Esophagus squamous epithelium (tissue), 5 donors: ENCODE measurements at regions not wholly inside any gene's neighbourhood (a gene's known extent, or its start where the extent isn't known, plus 50 kb on each side); places are given as distances from the start of the nearest gene placed in this dataset.

Experiments
- DNase-seq: peaks from one replicate; lab custom pipeline; 2025; lab: John Stamatoyannopoulos, UW
- H3K27ac ChIP-seq, 4 donors: fragments of 200-600 bp; sonication (generic); one replicate each; pipeline ENCODE4 v1.5.1; 2016 to 2019; ENCODE audit warnings: mild to moderate bottlenecking in 1 of 4
- H3K27me3 ChIP-seq, 4 donors: fragments of 200-600 bp; sonication (generic); 1 replicate in 3 of 4; 2 replicates in 1 of 4; pipeline versions ENCODE4 v1.5.1 to v1.6.0; 2017 to 2021; ENCODE audit warnings: antibody characterized with exemption in 1 of 4
- H3K36me3 ChIP-seq, 3 donors: fragments of 200-600 bp; sonication (generic); one replicate each; pipeline ENCODE4 v1.5.1; 2016 to 2019
- H3K4me1 ChIP-seq, 3 donors: fragments of 200-600 bp; sonication (generic); one replicate each; pipeline ENCODE4 v1.5.1; 2017 to 2019
- H3K4me3 ChIP-seq, 4 donors: fragments of 200-600 bp; sonication (generic); 1 replicate in 3 of 4; 2 replicates in 1 of 4; pipeline ENCODE4 v1.5.1; 2016 to 2019; ENCODE audit warnings: mild to moderate bottlenecking in 2 of 4, moderate library complexity in 1 of 4
- H3K9me3 ChIP-seq, 3 donors: fragments of 200-600 bp; sonication (generic); one replicate each; pipeline ENCODE4 v1.5.1; 2016 to 2019
- CTCF ChIP-seq, 6 experiments: fragments of 450-650 bp in 4 of 6; fragments of 200-600 bp in 2 of 6; sonication (generic) in 2 of 6; IDR thresholded peaks; one replicate each; pipeline ENCODE4 v1.5.1; 2016 to 2019; ENCODE audit warnings: antibody characterized with exemption in 6 of 6, mild to moderate bottlenecking in 4 of 6, moderate library complexity in 4 of 6
- POLR2A ChIP-seq, 4 donors: fragments of 450-650 bp; IDR thresholded peaks; one replicate each; pipeline ENCODE4 v1.6.1; 2017; ENCODE audit warnings: antibody characterized with exemption in 4 of 4, mild to moderate bottlenecking in 4 of 4, moderate library complexity in 3 of 4
- WGBS, 2 donors: methylation state at CpG; one replicate each; pipeline ENCODE4 v1.1.5; 2018; 5-methylcytosine and 5-hydroxymethylcytosine counted together
- intact Hi-C: fragments of 100-400 bp; cut with DNase I; formaldehyde crosslinking; loops from one replicate; pipeline ENCODE4 v1.15.0; 2022
- donor health status: DM: yes; HTN: yes; CAD: no.

GRCh38 chr11:70853770-70854108 lies 398.6 kb downstream of the SHANK2 start:
- 70 to 77% methylated on average over 2 of the region's 2 CpGs for WGBS, 2 donors
- no peak for DNase-seq
- Histone ChIP-seq H3K4me1 (no peaks in the 10 kb centered on the region), H3K36me3 (no peaks in the 10 kb centered on the region), H3K27ac (no peak overlapping the region), H3K9me3 (no peaks in the 10 kb centered on the region), H3K4me3 (no peak overlapping the region), H3K27me3 (no peaks in the 10 kb centered on the region)
- intact Hi-C loops: no loop called here
- TF ChIP-seq POLR2A (IDR thresholded peaks at IDR 0.05): no peak
- TF ChIP-seq CTCF (IDR thresholded peaks at IDR 0.05): no peak

GRCh38 chr11:70854201-70854600 lies 398.2 kb downstream of the SHANK2 start:
- 83 to 85% methylated on average over 3 of the region's 3 CpGs for WGBS, 2 donors

GRCh38 chr11:70854901-70855556 lies 397.3 kb downstream of the SHANK2 start:
- no peaks in the 10 kb centered on the region for H3K27me3 ChIP-seq
- WGBS, 2 donors: 50 to 94% methylated on average over 2 to 6 of the region's 6 CpGs
- intact Hi-C loops: no loop called here

More at GRCh38 chr11:70854201-70854600, 398.2 kb downstream of the SHANK2 start:
- no peaks in the 10 kb centered on the region for H3K9me3 ChIP-seq
- H3K36me3 ChIP-seq: no peaks in the 10 kb centered on the region
- TF ChIP-seq CTCF (IDR thresholded peaks at IDR 0.05) (no peak), POLR2A (IDR thresholded peaks at IDR 0.05) (no peak)
- no peak overlapping the region for H3K27ac ChIP-seq
- intact Hi-C loops: no loop called here
- no peak for DNase-seq
- H3K27me3 ChIP-seq: no peaks in the 10 kb centered on the region
- H3K4me3 ChIP-seq: no peak overlapping the region
- H3K4me1 ChIP-seq: no peaks in the 10 kb centered on the region

GRCh38 chr11:70857894-70858293 lies 394.5 kb downstream of the SHANK2 start:
- Histone ChIP-seq H3K4me1 (no peaks in the 10 kb centered on the region), H3K9me3 (no peaks in the 10 kb centered on the region), H3K36me3 (no peaks in the 10 kb centered on the region), H3K27ac (no peak overlapping the region), H3K27me3 (no peaks in the 10 kb centered on the region), H3K4me3 (no peak overlapping the region)
- no peak for DNase-seq
- no peak for TF ChIP-seq CTCF (IDR thresholded peaks at IDR 0.05)
- intact Hi-C loops: no loop called here
- WGBS, 2 donors: 81 to 100% methylated on average over 1 to 3 of the region's 3 CpGs

More at GRCh38 chr11:70854901-70855556, 397.3 kb downstream of the SHANK2 start:
- no peak overlapping the region for H3K4me3 ChIP-seq
- DNase-seq: no peak
- no peak overlapping the region for H3K27ac ChIP-seq
- H3K4me1 ChIP-seq: no peaks in the 10 kb centered on the region
- H3K9me3 ChIP-seq: no peaks in the 10 kb centered on the region
- TF ChIP-seq POLR2A (IDR thresholded peaks at IDR 0.05): no peak
- TF ChIP-seq CTCF (IDR thresholded peaks at IDR 0.05): no peak
- no peaks in the 10 kb centered on the region for H3K36me3 ChIP-seq

- WGBS, 2 donors: 82 to 98% methylated on average over 4 of the region's 4 CpGs
- Histone ChIP-seq H3K27me3 (no peaks in the 10 kb centered on the region), H3K36me3 (no peaks in the 10 kb centered on the region), H3K27ac (no peak overlapping the region), H3K4me3 (no peak overlapping the region), H3K9me3 (no peaks in the 10 kb centered on the region), H3K4me1 (no peaks in the 10 kb centered on the region)
- TF ChIP-seq CTCF (IDR thresholded peaks at IDR 0.05) (no peak), POLR2A (IDR thresholded peaks at IDR 0.05) (no peak)
- intact Hi-C loops: no loop called here
- no peak for DNase-seq
These were observed 393.2 kb downstream of the SHANK2 start for GRCh38 chr11:70859180-70859579.
